OCI-LY1 (cell line): ENCODE measurements at regions not wholly inside any gene's neighbourhood (a gene's known extent, or its start where the extent isn't known, plus 50 kb on each side); places are given as distances from the start of the nearest gene placed in this dataset.

Source experiments
- H2AFZ ChIP-seq: fragments of 200-600 bp; sonication (generic), shearing (Covaris generic); 2 replicates; pipeline ENCODE4 v1.6.0; 2014; ENCODE audit warnings: antibody characterized with exemption, mild to moderate bottlenecking, low read length
- H3F3A ChIP-seq: fragments of 200-600 bp; sonication (generic), shearing (Covaris generic); 2 replicates; pipeline ENCODE4 v1.6.0; 2014; ENCODE audit warnings: mild to moderate bottlenecking, antibody characterized with exemption, low read length, moderate library complexity; ENCODE audit not compliant: insufficient read depth
- H3K27ac ChIP-seq: fragments of 200-600 bp; sonication (generic); 2 replicates; pipeline ENCODE4 v1.5.1; 2014; ENCODE audit warnings: low read length, mixed run types, mild to moderate bottlenecking, low read depth; ENCODE audit not compliant: poor library complexity, severe bottlenecking
- H3K27me3 ChIP-seq: fragments of 200-600 bp; sonication (generic); 2 replicates; pipeline ENCODE4 v1.6.0; 2014; ENCODE audit warnings: antibody characterized with exemption, mild to moderate bottlenecking, low read length, moderate library complexity; ENCODE audit not compliant: insufficient read depth
- H3K36me3 ChIP-seq: fragments of 200-600 bp; sonication (generic); 2 replicates; pipeline ENCODE4 v1.6.1; 2014; ENCODE audit warnings: mild to moderate bottlenecking, antibody characterized with exemption, low read length, moderate library complexity, mixed read lengths; ENCODE audit not compliant: insufficient read depth
- H3K4me1 ChIP-seq: fragments of 200-600 bp; sonication (generic); 2 replicates; pipeline ENCODE4 v1.5.1; 2014; ENCODE audit warnings: mild to moderate bottlenecking, low read length, moderate library complexity; ENCODE audit not compliant: insufficient read depth, severe bottlenecking
- H3K4me2 ChIP-seq: fragments of 200-600 bp; sonication (generic), shearing (Covaris generic); 2 replicates; pipeline ENCODE4 v1.6.1; 2014; ENCODE audit warnings: low read length
- H3K4me3 ChIP-seq: fragments of 200-600 bp; sonication (generic); 2 replicates; pipeline ENCODE4 v1.5.1; 2014; ENCODE audit warnings: low read length, low read depth, mild to moderate bottlenecking, mixed read lengths; ENCODE audit not compliant: poor library complexity, severe bottlenecking
- H3K79me2 ChIP-seq: fragments of 200-600 bp; shearing (Covaris generic); 2 replicates; pipeline ENCODE4 v1.6.1; 2016; ENCODE audit warnings: mixed run types, low read length, mixed read lengths; ENCODE audit not compliant: insufficient read depth
- H3K9ac ChIP-seq: fragments of 200-600 bp; sonication (generic), shearing (Covaris generic); 2 replicates; pipeline ENCODE4 v1.6.1; 2014; ENCODE audit warnings: mild to moderate bottlenecking, low read length, mixed read lengths
- H3K9me2 ChIP-seq: fragments of 200-600 bp; sonication (generic), shearing (Covaris generic); 2 replicates; pipeline ENCODE4 v1.6.1; 2014; ENCODE audit warnings: low read depth, mild to moderate bottlenecking, low read length, mixed read lengths
- H3K9me3 ChIP-seq: fragments of 200-600 bp; shearing (Covaris generic); 2 replicates; pipeline ENCODE4 v1.6.1; 2014; ENCODE audit warnings: low read length, mixed read lengths
- H4K20me1 ChIP-seq: fragments of 200-600 bp; sonication (generic), shearing (Covaris generic); 2 replicates; pipeline ENCODE4 v1.6.0; 2016; ENCODE audit warnings: mild to moderate bottlenecking, low read length; ENCODE audit not compliant: insufficient read depth
- EZH2 ChIP-seq: fragments of 200-600 bp; sonication (generic), shearing (Covaris generic); IDR thresholded peaks from 2 replicates; pipeline ENCODE4 v1.8.0; 2017; ENCODE audit warnings: borderline replicate concordance, mixed run types, mild to moderate bottlenecking, antibody characterized with exemption, low read length, moderate library complexity, mixed read lengths
- TF ChIP-seq, protein P1 (sequence below): fragments of 200-600 bp; sonication (generic), shearing (Covaris generic); IDR thresholded peaks from 2 replicates; pipeline ENCODE4 v1.5.1; 2017; ENCODE audit warnings: mild to moderate bottlenecking, antibody characterized with exemption, low read length, moderate library complexity, mixed read lengths

DNA sequence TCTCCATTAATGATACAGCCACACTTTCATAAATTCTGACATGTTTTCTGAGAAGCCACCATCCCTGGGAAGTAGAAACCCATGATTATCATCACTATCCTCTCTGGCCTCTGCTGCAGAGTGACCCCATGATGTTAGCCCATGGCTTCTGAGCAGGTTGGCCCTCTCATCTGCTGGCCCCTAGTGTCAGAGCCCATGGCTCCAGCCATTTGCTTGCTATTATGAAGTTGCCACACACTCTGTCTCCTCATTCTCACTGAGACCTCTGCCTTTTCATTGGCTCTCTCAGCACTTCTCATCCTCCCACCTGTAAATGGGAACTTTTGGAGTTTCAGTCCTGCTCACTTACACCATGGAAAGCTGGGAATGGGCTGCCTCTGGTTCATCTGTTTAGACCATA is 192.7 kb downstream of the GASK1B start:
- Histone ChIP-seq H3K4me1 (no peaks in the 10 kb centered on the region), H3K4me2 (no peak overlapping the region), H3K9me2 (no peaks in the 10 kb centered on the region), H3K9me3 (no peaks in the 10 kb centered on the region), H3K79me2 (no peaks in the 10 kb centered on the region), H3K27ac (no peak overlapping the region), H3K36me3 (no peaks in the 10 kb centered on the region), H3F3A (no peaks in the 10 kb centered on the region), H3K27me3 (no peaks in the 10 kb centered on the region), H3K9ac (no peak overlapping the region), H4K20me1 (no peaks in the 10 kb centered on the region), H3K4me3 (no peak overlapping the region), H2AFZ (no peak overlapping the region)
- TF ChIP-seq, protein P1, sequence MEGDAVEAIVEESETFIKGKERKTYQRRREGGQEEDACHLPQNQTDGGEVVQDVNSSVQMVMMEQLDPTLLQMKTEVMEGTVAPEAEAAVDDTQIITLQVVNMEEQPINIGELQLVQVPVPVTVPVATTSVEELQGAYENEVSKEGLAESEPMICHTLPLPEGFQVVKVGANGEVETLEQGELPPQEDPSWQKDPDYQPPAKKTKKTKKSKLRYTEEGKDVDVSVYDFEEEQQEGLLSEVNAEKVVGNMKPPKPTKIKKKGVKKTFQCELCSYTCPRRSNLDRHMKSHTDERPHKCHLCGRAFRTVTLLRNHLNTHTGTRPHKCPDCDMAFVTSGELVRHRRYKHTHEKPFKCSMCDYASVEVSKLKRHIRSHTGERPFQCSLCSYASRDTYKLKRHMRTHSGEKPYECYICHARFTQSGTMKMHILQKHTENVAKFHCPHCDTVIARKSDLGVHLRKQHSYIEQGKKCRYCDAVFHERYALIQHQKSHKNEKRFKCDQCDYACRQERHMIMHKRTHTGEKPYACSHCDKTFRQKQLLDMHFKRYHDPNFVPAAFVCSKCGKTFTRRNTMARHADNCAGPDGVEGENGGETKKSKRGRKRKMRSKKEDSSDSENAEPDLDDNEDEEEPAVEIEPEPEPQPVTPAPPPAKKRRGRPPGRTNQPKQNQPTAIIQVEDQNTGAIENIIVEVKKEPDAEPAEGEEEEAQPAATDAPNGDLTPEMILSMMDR: no peak
- no peak for TF ChIP-seq EZH2

DNA sequence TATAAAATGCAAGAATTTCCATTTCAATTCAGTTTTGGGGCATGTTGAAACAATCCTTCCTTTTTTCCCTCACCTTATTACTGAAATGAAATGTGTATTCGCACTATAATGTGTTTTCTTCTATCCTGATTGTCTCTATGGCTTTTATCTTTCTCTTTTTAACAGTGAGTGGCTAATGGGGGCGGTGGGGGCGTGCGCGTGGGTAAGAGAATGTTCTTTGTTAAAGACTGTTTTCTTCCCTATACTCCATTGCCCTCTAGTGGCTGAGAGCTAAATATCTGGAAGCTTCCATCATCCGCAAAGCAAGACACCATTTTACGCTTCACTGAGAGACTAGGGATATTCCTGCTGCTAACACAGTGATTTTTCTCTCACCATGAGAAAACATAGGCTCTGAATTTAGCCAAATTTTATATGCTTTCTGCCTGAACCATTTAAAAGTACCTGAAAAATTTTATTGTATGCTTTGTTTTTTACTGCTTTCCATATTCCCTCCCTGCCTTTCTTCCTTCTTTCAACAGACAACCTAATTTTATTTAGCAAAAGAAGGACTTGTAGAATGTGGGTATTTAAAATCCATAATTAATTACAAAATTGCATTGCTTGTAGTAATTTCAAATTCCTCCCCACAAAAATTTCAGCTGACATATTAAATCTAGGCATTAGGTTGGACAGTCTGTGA is 194.0 kb downstream of the GASK1B start:
- TF ChIP-seq EZH2: no peak
- TF ChIP-seq, protein P1: peak; percentile 79
- no peak overlapping the region for H3K4me3 ChIP-seq
- no peaks in the 10 kb centered on the region for H3K36me3 ChIP-seq
- no peak overlapping the region for H3K9ac ChIP-seq
- H2AFZ ChIP-seq: no peak overlapping the region
- H3K9me2 ChIP-seq: no peaks in the 10 kb centered on the region
- H3K27ac ChIP-seq: no peak overlapping the region
- no peaks in the 10 kb centered on the region for H3K9me3 ChIP-seq
- no peaks in the 10 kb centered on the region for H3K4me1 ChIP-seq
- H3K4me2 ChIP-seq: no peak overlapping the region
- H4K20me1 ChIP-seq: no peaks in the 10 kb centered on the region
- H3K79me2 ChIP-seq: no peaks in the 10 kb centered on the region
- H3F3A ChIP-seq: no peaks in the 10 kb centered on the region
- H3K27me3 ChIP-seq: no peaks in the 10 kb centered on the region

DNA sequence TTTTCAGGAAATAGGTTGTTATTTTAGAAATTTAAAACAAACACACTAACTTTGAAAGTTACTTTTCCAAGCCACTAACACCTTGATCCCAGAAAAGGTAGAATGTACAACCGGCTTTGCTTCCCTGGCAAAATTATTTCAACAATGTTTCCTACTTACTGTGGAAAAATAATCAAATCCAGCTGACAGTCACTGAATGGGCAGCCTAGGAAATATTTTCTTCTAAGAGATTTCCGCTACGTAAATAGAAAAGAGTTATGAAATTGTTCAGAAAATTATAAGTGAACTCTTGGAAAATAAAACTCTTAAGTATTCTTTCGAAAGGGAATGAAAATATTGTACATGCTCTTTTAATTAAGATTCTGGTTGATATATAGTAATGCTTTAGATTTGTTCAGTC is 195.7 kb downstream of the GASK1B start:
- Histone ChIP-seq H3K9me3 (no peaks in the 10 kb centered on the region), H3K27ac (no peak overlapping the region), H3K4me3 (no peak overlapping the region), H3K4me2 (no peak overlapping the region), H3K27me3 (no peaks in the 10 kb centered on the region), H2AFZ (no peak overlapping the region), H3K9ac (no peak overlapping the region), H3K79me2 (no peaks in the 10 kb centered on the region), H3K9me2 (no peaks in the 10 kb centered on the region), H3F3A (no peaks in the 10 kb centered on the region), H3K36me3 (no peaks in the 10 kb centered on the region), H4K20me1 (no peaks in the 10 kb centered on the region), H3K4me1 (no peaks in the 10 kb centered on the region)
- no peak for TF ChIP-seq EZH2
- TF ChIP-seq, protein P1: no peak
